C4-2B (cell line): ENCODE measurements at regions not wholly inside any gene's neighbourhood (a gene's known extent, or its start where the extent isn't known, plus 50 kb on each side); places are given as distances from the start of the nearest gene placed in this dataset.

ENCODE experiments used
- CTCF ChIP-seq: fragments of 450-650 bp; conservative IDR thresholded peaks from 2 replicates; pipeline ENCODE4 v1.5.1; 2017; ENCODE audit warnings: mild to moderate bottlenecking
- ZFX ChIP-seq: fragments of 450-650 bp; IDR thresholded peaks from 2 replicates; pipeline ENCODE4 v1.6.1; 2017

- TF ChIP-seq CTCF (no peak), ZFX (no peak)
These were observed 286.7 kb downstream of the PRL start for GRCh38 chr6:22010102-22010501.
